ENCODE measurements at regions not wholly inside any gene's neighbourhood (a gene's known extent, or its start where the extent isn't known, plus 50 kb on each side); places are given as distances from the start of the nearest gene placed in this dataset.

GRCh38 chr4:124786634-124787033, 74.1 kb upstream of the ANKRD50 start:
- TF ChIP-seq SUZ12 (IDR thresholded peaks at IDR 0.05; ENCODE audit: extremely low read depth, insufficient read depth, insufficient read length) = no peak
- no peak for TF ChIP-seq YY1 (IDR thresholded peaks at IDR 0.05; ENCODE audit: insufficient read depth, insufficient read length)

Measured in NT2/D1 (cell line).